Activated CD4-positive, alpha-beta T cell treated with anti-CD3 and anti-CD28 coated beads for 4 hours (primary cell): ENCODE measurements at regions not wholly inside any gene's neighbourhood (a gene's known extent, or its start where the extent isn't known, plus 50 kb on each side); places are given as distances from the start of the nearest gene placed in this dataset.

Source experiments
- DNase-seq, 2 donors: peaks; one replicate each; pipeline ENCODE4 v3.0.0-alpha.2; 2020

- DNase-seq: no peak
Measured at GRCh38 chr12:92614001-92614400, 88.8 kb upstream of the PLEKHG7 start.

- no peak for DNase-seq
Measured at GRCh38 chr12:92612611-92613010, 90.2 kb upstream of the PLEKHG7 start.

GRCh38 chr12:92608151-92609091, 94.4 kb upstream of the PLEKHG7 start:
- no peak for DNase-seq

GRCh38 chr12:92606956-92607355, 95.8 kb upstream of the PLEKHG7 start:
- no peak for DNase-seq

- no peak for DNase-seq
Measured at GRCh38 chr12:92605621-92606170, 97.1 kb upstream of the PLEKHG7 start.

- no peak for DNase-seq
Measured at GRCh38 chr12:92604786-92605185, 98.0 kb upstream of the PLEKHG7 start.

GRCh38 chr12:92603741-92604432, 98.9 kb upstream of the PLEKHG7 start:
- DNase-seq: peak; percentile 19 to 30

GRCh38 chr12:92602930-92603623, 99.7 kb upstream of the PLEKHG7 start:
- no peak for DNase-seq

- DNase-seq: no peak
Measured at GRCh38 chr12:92602476-92602875, 100.3 kb upstream of the PLEKHG7 start.

GRCh38 chr12:92601680-92602079, 101.1 kb upstream of the PLEKHG7 start:
- no peak for DNase-seq

GRCh38 chr12:92601176-92601575, 101.6 kb upstream of the PLEKHG7 start:
- no peak for DNase-seq

GRCh38 chr12:92600052-92600451, 102.7 kb upstream of the PLEKHG7 start:
- DNase-seq: no peak

- DNase-seq: peak; percentile 24 to 38
Measured at GRCh38 chr12:92597997-92598396, 104.8 kb upstream of the PLEKHG7 start.

- no peak for DNase-seq
Measured at GRCh38 chr12:92597118-92597517, 105.7 kb upstream of the PLEKHG7 start.

GRCh38 chr12:92596383-92596782, 106.4 kb upstream of the PLEKHG7 start:
- no peak for DNase-seq

GRCh38 chr12:92595663-92596062, 107.1 kb upstream of the PLEKHG7 start:
- no peak for DNase-seq

GRCh38 chr12:92593734-92594402, 108.9 kb upstream of the PLEKHG7 start:
- peak; percentile 75 to 81 for DNase-seq

- DNase-seq: no peak
Measured at GRCh38 chr12:92585115-92585727, 117.6 kb upstream of the PLEKHG7 start.

GRCh38 chr12:92583910-92584309, 118.9 kb upstream of the PLEKHG7 start:
- no peak for DNase-seq

- no peak for DNase-seq
Measured at GRCh38 chr12:92582893-92583292, 119.9 kb upstream of the PLEKHG7 start.

GRCh38 chr12:92582475-92582874, 120.3 kb upstream of the PLEKHG7 start:
- no peak for DNase-seq

- DNase-seq: no peak
Measured at GRCh38 chr12:92581604-92582003, 121.2 kb upstream of the PLEKHG7 start.
